Neural progenitor cell (in vitro differentiated cells): ENCODE measurements at regions not wholly inside any gene's neighbourhood (a gene's known extent, or its start where the extent isn't known, plus 50 kb on each side); places are given as distances from the start of the nearest gene placed in this dataset.

Experiments used
- CTCF ChIP-seq: fragments of 200-600 bp; sonication (generic); IDR thresholded peaks from 2 replicates; pipeline ENCODE4 v1.5.1; 2017; ENCODE audit warnings: antibody characterized with exemption, mild to moderate bottlenecking
- EZH2 ChIP-seq: fragments of 200-600 bp; sonication (generic); IDR thresholded peaks from 2 replicates; pipeline ENCODE4 v1.6.1; 2017; ENCODE audit warnings: antibody characterized with exemption, mild to moderate bottlenecking, moderate library complexity
- EZH2phosphoT487 ChIP-seq: fragments of 200-600 bp; sonication (generic); IDR thresholded peaks from 2 replicates; pipeline ENCODE4 v1.6.1; 2017; ENCODE audit warnings: antibody characterized with exemption

DNA sequence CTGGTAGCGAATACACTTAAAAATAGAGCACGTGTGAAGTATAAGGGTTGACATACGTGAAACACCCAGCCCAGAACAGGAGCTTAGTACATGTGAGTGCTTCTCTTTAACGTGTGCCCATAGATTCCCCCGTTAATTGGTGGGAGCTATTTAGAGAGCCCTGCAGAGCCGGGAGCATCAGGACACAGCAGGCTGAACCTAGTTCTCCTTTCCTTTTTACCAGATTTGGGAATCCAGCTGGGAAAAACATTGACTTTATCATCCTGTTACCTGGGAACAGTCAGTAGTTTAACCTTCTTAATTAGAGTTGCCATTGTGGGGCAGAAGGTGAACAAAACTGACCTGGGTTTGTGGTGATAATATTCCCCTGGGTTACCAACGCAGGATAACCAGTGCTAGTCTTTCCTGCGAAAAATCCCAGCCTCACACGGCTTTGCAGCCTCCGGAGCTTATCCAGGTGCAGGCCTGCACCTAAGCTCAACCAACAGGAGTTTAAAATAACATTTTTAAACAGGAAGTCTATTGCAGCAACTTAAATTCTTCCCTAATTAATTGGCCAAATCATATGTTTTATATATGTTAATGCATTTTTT lies 78.1 kb upstream of the SPTBN1 start:
- no peak for TF ChIP-seq EZH2phosphoT487
- TF ChIP-seq CTCF: no peak
- TF ChIP-seq EZH2: no peak
